ENCODE measurements at regions not wholly inside any gene's neighbourhood (a gene's known extent, or its start where the extent isn't known, plus 50 kb on each side); places are given as distances from the start of the nearest gene placed in this dataset.

DNA sequence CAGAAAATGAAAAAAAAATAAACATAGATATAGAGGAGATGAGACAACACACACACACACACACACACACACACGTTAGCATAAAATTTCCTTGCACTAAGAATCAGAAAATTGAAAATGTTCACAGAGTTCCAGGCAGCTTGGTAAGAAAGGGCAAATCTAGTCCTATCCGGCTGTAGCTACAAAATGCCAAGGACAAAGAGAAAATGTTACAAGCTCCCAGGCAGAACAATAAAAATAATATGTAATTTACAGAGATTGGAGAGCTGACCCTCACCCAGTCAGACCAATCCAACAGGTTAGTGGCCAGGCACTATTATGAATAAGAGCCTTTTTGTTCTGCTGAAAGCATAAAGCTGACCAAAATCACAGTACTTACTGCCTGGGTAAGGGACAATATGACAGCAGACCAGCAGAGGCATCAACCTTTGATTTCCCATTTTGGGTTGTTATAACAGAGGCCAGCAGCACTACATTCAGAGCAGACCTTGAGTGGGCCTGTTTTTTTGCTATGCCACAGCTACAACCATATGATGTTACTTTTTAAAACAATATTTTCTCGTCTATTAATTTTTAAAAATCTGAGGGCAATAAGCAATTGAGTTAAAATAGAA is 892.6 kb downstream of the TAF11L14 start:
- Histone ChIP-seq H2BK120ac (replicated peaks; ENCODE audit: low read depth, low read length) (no peak overlapping the region), H3K79me2 (ENCODE audit: control insufficient read depth in 1 of 2, insufficient read depth in 2 of 2, low read length in 2 of 2) (no peaks in the 10 kb centered on the region), H3K23me2 (ENCODE audit: low read depth, low read length) (no peaks in the 10 kb centered on the region), H2AFZ (ENCODE audit: low read length) (no peak overlapping the region), H2BK12ac (ENCODE audit: low read depth, low read length) (no peak overlapping the region), H3K36me3 (ENCODE audit: control insufficient read depth in 2 of 4, insufficient read depth in 4 of 4, low read length in 3 of 4) (no peaks in the 10 kb centered on the region), H4K8ac (ENCODE audit: extremely low read depth, insufficient read depth, low read length) (no peak overlapping the region), H3K4me2 (ENCODE audit: insufficient read depth in 1 of 2, low read depth in 2 of 2, low read length in 2 of 2) (no peak overlapping the region), H3K79me1 (ENCODE audit: low read depth, low read length) (no peaks in the 10 kb centered on the region), H3K9me3 (ENCODE audit: insufficient read depth in 2 of 2, low read depth in 1 of 2, low read length in 1 of 2) (no peaks in the 10 kb centered on the region), H3K14ac (ENCODE audit: insufficient read length) (no peak overlapping the region), H3K4ac (replicated peaks; ENCODE audit: insufficient read length, low read depth, low read length) (no peak overlapping the region), H3K9ac (replicated peaks in 1 of 4; ENCODE audit: extremely low read depth in 1 of 4, low read depth in 3 of 4, low read length in 3 of 4) (no peak overlapping the region), H2AK5ac (ENCODE audit: low read depth, low read length) (no peak overlapping the region), H3K18ac (ENCODE audit: extremely low read depth, low read length) (no peak overlapping the region), H2BK20ac (ENCODE audit: low read length) (no peak overlapping the region), H3K27ac (ENCODE audit: low read depth, low read length) (no peak overlapping the region), H3K27me3 (replicated peaks in 1 of 4; ENCODE audit: control insufficient read depth in 3 of 4, extremely low read depth in 1 of 4, insufficient read depth in 3 of 4, low read length in 3 of 4) (no peaks in the 10 kb centered on the region), H3K4me3 (ENCODE audit: extremely low read depth in 1 of 4, insufficient read depth in 2 of 4, low read depth in 3 of 4, low read length in 4 of 4) (no peak overlapping the region), H3K23ac (ENCODE audit: insufficient read length) (no peak overlapping the region), H3K4me1 (replicated peaks in 1 of 4; ENCODE audit: control insufficient read depth in 3 of 4, insufficient read depth in 4 of 4, low read length in 3 of 4) (peaks cover 0 to 3% (median 0%) of the 10 kb centered on the region in 4 experiments; a peak in 1 of 7 replicates), H4K20me1 (replicated peaks in 1 of 2; ENCODE audit: control insufficient read depth in 1 of 2, insufficient read depth in 2 of 2, low read length in 2 of 2) (no peaks in the 10 kb centered on the region), H2BK5ac (ENCODE audit: low read depth, low read length) (no peak overlapping the region), H4K5ac (ENCODE audit: insufficient read length, low read depth, low read length) (no peak overlapping the region), H3K56ac (replicated peaks; ENCODE audit: insufficient read length, low read depth, low read length) (no peak overlapping the region), H4K91ac (replicated peaks; ENCODE audit: insufficient read length, low read length) (no peak overlapping the region), H2BK15ac (ENCODE audit: low read length) (no peak overlapping the region)
- TF ChIP-seq NANOG (IDR thresholded peaks at IDR 0.05; ENCODE audit: insufficient read depth, low read depth, low read length, poor library complexity, severe bottlenecking) (no peak), RAD21 (IDR thresholded peaks at IDR 0.05 in 1 of 2, conservative IDR thresholded peaks at IDR 0.05 in 1 of 2; ENCODE audit: low read depth in 2 of 2, low read length in 2 of 2) (peak in 1 of 2 experiments; percentile 32; a peak in 2 of 4 replicates)
- TF ChIP-seq, protein P1, sequence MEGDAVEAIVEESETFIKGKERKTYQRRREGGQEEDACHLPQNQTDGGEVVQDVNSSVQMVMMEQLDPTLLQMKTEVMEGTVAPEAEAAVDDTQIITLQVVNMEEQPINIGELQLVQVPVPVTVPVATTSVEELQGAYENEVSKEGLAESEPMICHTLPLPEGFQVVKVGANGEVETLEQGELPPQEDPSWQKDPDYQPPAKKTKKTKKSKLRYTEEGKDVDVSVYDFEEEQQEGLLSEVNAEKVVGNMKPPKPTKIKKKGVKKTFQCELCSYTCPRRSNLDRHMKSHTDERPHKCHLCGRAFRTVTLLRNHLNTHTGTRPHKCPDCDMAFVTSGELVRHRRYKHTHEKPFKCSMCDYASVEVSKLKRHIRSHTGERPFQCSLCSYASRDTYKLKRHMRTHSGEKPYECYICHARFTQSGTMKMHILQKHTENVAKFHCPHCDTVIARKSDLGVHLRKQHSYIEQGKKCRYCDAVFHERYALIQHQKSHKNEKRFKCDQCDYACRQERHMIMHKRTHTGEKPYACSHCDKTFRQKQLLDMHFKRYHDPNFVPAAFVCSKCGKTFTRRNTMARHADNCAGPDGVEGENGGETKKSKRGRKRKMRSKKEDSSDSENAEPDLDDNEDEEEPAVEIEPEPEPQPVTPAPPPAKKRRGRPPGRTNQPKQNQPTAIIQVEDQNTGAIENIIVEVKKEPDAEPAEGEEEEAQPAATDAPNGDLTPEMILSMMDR (IDR thresholded peaks at IDR 0.05; ENCODE audit: control extremely low read depth in 1 of 3, insufficient read depth in 1 of 3, low read depth in 1 of 3, low read length in 3 of 3), result peak in 1 of 3 experiments; percentile 26; a peak in 2 of 4 replicates
- no peak for DNase-seq (ENCODE audit: low read depth in 1 of 2, low spot score in 2 of 2)
- CTCF ChIA-PET (ENCODE audit: partially characterized antibody), result interaction anchor here (0.6 to 0.8 kb wide), 2 partner anchors 198 to 703 kb away, joined by 3 read pairs; no protein-coding TSS in a partner anchor
- WGBS, 2 experiments (ENCODE audit: extremely low coverage in 1 of 2, insufficient coverage in 1 of 2, insufficient read length in 1 of 2, insufficient replicate concordance in 2 of 2, low coverage in 1 of 2, low lambda C conversion rate in 2 of 2, missing lambda C conversion rate in 1 of 2), result 84% methylated on average over 3 of the region's 3 CpGs; no CpG with 5 or more reads in 1 of the 2 experiments
- POLR2A ChIA-PET (ENCODE audit: partially characterized antibody), result no interaction called here
- peak; percentile 76 for FAIRE-seq

All from H1 (cell line).